IMR-90 (cell line): ENCODE measurements at regions not wholly inside any gene's neighbourhood (a gene's known extent, or its start where the extent isn't known, plus 50 kb on each side); places are given as distances from the start of the nearest gene placed in this dataset.

Experiments used
- ATAC-seq: fragments of 200-7000 bp; cut with Tn5 transposase; 2 replicates; pipeline ENCODE4 v1.9.1; 2020; ENCODE audit warnings: low read depth, mild to moderate bottlenecking, moderate library complexity
- BruUV-seq: library from RNA; stranded (reverse); fragments of 400-500 nt; replicated peaks from 2 replicates; lab custom pipeline; 2021; lab: Mats Ljungman, UMichigan
- CTCF ChIA-PET: fragments of 300-600 bp; formaldehyde crosslinking; extraction: SDS; loops from one replicate; lab custom pipeline; 2021; ENCODE audit warnings: antibody characterized with exemption; lab: Yijun Ruan, JAX
- POLR2A ChIA-PET: fragments of 300-600 bp; sonication (Branson Sonifier 250); formaldehyde crosslinking; loops from one replicate; lab custom pipeline; 2022; ENCODE audit warnings: antibody characterized with exemption; ENCODE audit not compliant: unreplicated experiment; lab: Charles Lee
- DNase-seq: peaks from one replicate; pipeline ENCODE4 v3.0.0; 2013
- H2AFZ ChIP-seq: replicated peaks from 2 replicates; pipeline ENCODE3; 2013; ENCODE audit warnings: low read length, mild to moderate bottlenecking; ENCODE audit not compliant: poor library complexity
- H2AK5ac ChIP-seq: 2 replicates; pipeline ENCODE4 v1.6.1; 2013; ENCODE audit warnings: low read depth, low read length, inconsistent platforms
- H2AK9ac ChIP-seq: replicated peaks from 2 replicates; pipeline ENCODE3; 2013; ENCODE audit warnings: mild to moderate bottlenecking, low read depth, low read length, moderate library complexity; ENCODE audit not compliant: poor library complexity
- H2BK120ac ChIP-seq: 2 replicates; pipeline ENCODE4 v1.6.1; 2013; ENCODE audit warnings: low read depth, low read length, inconsistent platforms
- H2BK15ac ChIP-seq: 3 replicates; pipeline ENCODE4 v1.6.1; 2013; ENCODE audit warnings: low read depth, low read length, inconsistent platforms
- H2BK20ac ChIP-seq: 2 replicates; pipeline ENCODE4 v1.6.1; 2013; ENCODE audit warnings: low read depth, mild to moderate bottlenecking, inconsistent platforms, low read length, moderate library complexity
- H2BK5ac ChIP-seq: 2 replicates; pipeline ENCODE4 v1.6.1; 2013; ENCODE audit warnings: mild to moderate bottlenecking, low read depth, low read length, inconsistent platforms; ENCODE audit not compliant: poor library complexity, severe bottlenecking
- H3K14ac ChIP-seq: replicated peaks from 2 replicates; pipeline ENCODE4 v1.6.1; 2013; ENCODE audit warnings: low read depth, low read length, inconsistent platforms
- H3K18ac ChIP-seq: 2 replicates; pipeline ENCODE4 v1.6.1; 2013; ENCODE audit warnings: low read depth, low read length, control low read depth
- H3K23ac ChIP-seq: 2 replicates; pipeline ENCODE4 v1.6.1; 2013; ENCODE audit warnings: low read depth, low read length, inconsistent platforms
- H3K27ac ChIP-seq: 2 replicates; pipeline ENCODE4 v1.5.1; 2013; ENCODE audit warnings: mild to moderate bottlenecking, control low read depth, low read length; ENCODE audit not compliant: insufficient read depth
- H3K27me3 ChIP-seq: 2 replicates; pipeline ENCODE4 v1.6.1; 2013; ENCODE audit warnings: low read length; ENCODE audit not compliant: control insufficient read depth, insufficient read depth
- H3K36me3 ChIP-seq: 2 replicates; pipeline ENCODE4 v1.6.1; 2013; ENCODE audit warnings: low read length, mixed read lengths; ENCODE audit not compliant: control insufficient read depth, insufficient read depth
- H3K4ac ChIP-seq: 2 replicates; pipeline ENCODE4 v1.6.1; 2013; ENCODE audit warnings: low read depth, low read length, inconsistent platforms
- H3K4me1 ChIP-seq: 2 replicates; pipeline ENCODE4 v1.6.1; 2013; ENCODE audit warnings: low read length, mixed read lengths; ENCODE audit not compliant: control insufficient read depth, insufficient read depth
- H3K4me2 ChIP-seq: 2 replicates; pipeline ENCODE4 v1.6.1; 2013; ENCODE audit warnings: low read depth, mild to moderate bottlenecking, control low read depth, low read length, moderate library complexity
- H3K4me3 ChIP-seq: 2 replicates; pipeline ENCODE4 v1.5.1; 2013; ENCODE audit warnings: low read depth, mild to moderate bottlenecking, control low read depth, low read length, moderate library complexity; ENCODE audit not compliant: insufficient read depth
- H3K56ac ChIP-seq: 2 replicates; pipeline ENCODE4 v1.6.1; 2013; ENCODE audit warnings: low read length, inconsistent platforms; ENCODE audit not compliant: insufficient read depth; ENCODE audit errors: extremely low read depth
- H3K79me1 ChIP-seq, 2 experiments: 2 replicates each; pipeline ENCODE4 v1.6.1; 2013; ENCODE audit warnings: low read length in 2 of 2, inconsistent platforms in 1 of 2, low read depth in 1 of 2
- H3K9ac ChIP-seq: 2 replicates; pipeline ENCODE4 v1.6.1; 2013; ENCODE audit warnings: low read depth, low read length, control low read depth
- H3K9me1 ChIP-seq: 2 replicates; pipeline ENCODE4 v1.6.1; 2013; ENCODE audit warnings: low read length, inconsistent platforms; ENCODE audit not compliant: insufficient read depth
- H3K9me3 ChIP-seq: 2 replicates; pipeline ENCODE4 v1.6.1; 2013; ENCODE audit warnings: low read length; ENCODE audit not compliant: control insufficient read depth, insufficient read depth
- H4K20me1 ChIP-seq: 2 replicates; pipeline ENCODE4 v1.6.1; 2013; ENCODE audit warnings: low read length, inconsistent platforms; ENCODE audit not compliant: insufficient read depth
- H4K5ac ChIP-seq: 2 replicates; pipeline ENCODE4 v1.6.1; 2013; ENCODE audit warnings: mild to moderate bottlenecking, low read depth, low read length, control low read depth
- H4K8ac ChIP-seq, 2 experiments: 2 replicates each; pipeline ENCODE4 v1.6.1; 2013; ENCODE audit warnings: low read depth in 2 of 2, low read length in 2 of 2, control low read depth in 1 of 2, inconsistent platforms in 1 of 2
- H4K91ac ChIP-seq: 2 replicates; pipeline ENCODE4 v1.6.1; 2013; ENCODE audit warnings: low read depth, low read length, inconsistent platforms; ENCODE audit not compliant: insufficient read depth
- BHLHE40 ChIP-seq: fragments of 150-350 bp; IDR thresholded peaks from 2 replicates; pipeline ENCODE4 v1.6.1; 2016; ENCODE audit warnings: mild to moderate bottlenecking, low read depth, low read length
- CEBPB ChIP-seq: IDR thresholded peaks from 2 replicates; pipeline ENCODE4 v1.6.1; 2012; ENCODE audit warnings: low read depth, low read length, improper control_type of control experiment
- CTCF ChIP-seq: conservative IDR thresholded peaks from 2 replicates; pipeline ENCODE4 v1.5.1; 2012; ENCODE audit warnings: mild to moderate bottlenecking, low read depth, low read length, improper control_type of control experiment
- MXI1 ChIP-seq: IDR thresholded peaks from 2 replicates; pipeline ENCODE4 v1.6.1; 2012; ENCODE audit warnings: low read depth, mild to moderate bottlenecking, low read length, moderate library complexity, borderline replicate concordance
- RCOR1 ChIP-seq: IDR thresholded peaks from 2 replicates; pipeline ENCODE4 v1.6.1; 2012; ENCODE audit warnings: mild to moderate bottlenecking, low read length, improper control_type of control experiment; ENCODE audit not compliant: insufficient replicate concordance
- RFX5 ChIP-seq: IDR thresholded peaks from 2 replicates; pipeline ENCODE4 v1.8.0; 2012; ENCODE audit warnings: low read depth, mild to moderate bottlenecking, low read length, moderate library complexity
- SMC3 ChIP-seq: fragments of 150-350 bp; IDR thresholded peaks from 2 replicates; pipeline ENCODE4 v1.6.1; 2016; ENCODE audit warnings: low read depth, mild to moderate bottlenecking, antibody characterized with exemption, low read length, moderate library complexity
- WGBS, 2 experiments: methylation state at CpG; one replicate each; pipeline versions ENCODE4 v1.1.5 to v1.1.7; 2013; ENCODE audit warnings: missing lambda C conversion rate in 2 of 2; ENCODE audit not compliant: insufficient read length in 1 of 2; ENCODE audit errors: extremely low coverage in 2 of 2; 5-methylcytosine and 5-hydroxymethylcytosine counted together
- dilution Hi-C: fragments of 300-500 bp; cut with HindIII; formaldehyde crosslinking; loops from one replicate; pipeline ENCODE4 v1.14.3; 2018; ENCODE audit warnings: low sequenced_read_pairs; ENCODE audit not compliant: unreplicated experiment
- in situ Hi-C: fragments of 300-500 bp; cut with MboI; formaldehyde crosslinking; loops from 3 replicates; pipeline ENCODE4 v1.14.3; 2019; ENCODE audit warnings: low sequenced_read_pairs, inconsistent platforms, mixed read lengths
- intact Hi-C: fragments of 100-400 bp; cut with micrococcal nuclease; formaldehyde crosslinking; loops from 2 replicates; pipeline ENCODE4 v1.10.0; 2022
- TF ChIP-seq, protein P1 (sequence below): fragments of 150-350 bp; IDR thresholded peaks from 2 replicates; pipeline ENCODE4 v1.6.1; 2017; ENCODE audit warnings: mild to moderate bottlenecking, antibody characterized with exemption, low read length, low read depth

DNA sequence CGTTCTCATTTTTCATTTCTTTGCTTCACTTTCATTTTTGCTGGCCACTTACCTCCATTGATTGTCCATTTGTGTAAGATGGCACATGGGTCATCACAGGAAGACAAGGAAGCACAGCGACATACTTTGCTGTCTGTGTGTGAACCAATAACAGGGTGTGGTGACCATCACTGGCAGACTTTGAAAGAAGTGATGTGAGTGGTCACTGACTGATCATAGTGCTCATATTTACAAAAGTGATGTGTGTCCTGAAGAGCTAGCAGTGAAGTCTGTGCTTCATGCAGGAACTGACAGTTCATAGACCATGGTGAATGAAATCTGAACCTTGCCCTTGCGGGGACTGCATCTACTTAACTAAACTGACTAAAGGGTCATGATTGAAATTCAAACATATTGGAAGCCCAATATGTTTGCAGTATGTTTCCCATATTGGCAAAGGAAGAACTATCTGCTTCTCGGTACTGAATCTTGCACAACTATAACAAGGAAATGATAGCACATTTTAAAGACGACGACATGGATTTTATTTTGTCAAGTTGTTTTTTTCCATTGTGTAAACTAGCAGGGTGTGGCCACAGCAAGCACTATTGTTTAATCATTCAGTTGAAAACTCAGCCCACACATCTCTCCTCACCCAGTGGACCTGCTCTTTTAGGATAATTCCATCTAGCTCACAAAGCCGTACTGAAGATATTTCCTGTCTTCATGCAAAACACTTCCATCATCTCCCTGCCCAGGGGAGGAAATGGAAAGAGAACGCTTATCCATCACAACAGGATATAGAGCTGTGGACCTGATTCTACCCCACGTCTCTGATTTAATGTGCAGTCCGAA, 232.0 kb upstream of the ANKRD55 start:
- Histone ChIP-seq H3K36me3 (no peaks in the 10 kb centered on the region), H4K5ac (peak overlapping the region; percentile 62), H4K91ac (peak overlapping the region; percentile 77), H3K9me1 (peaks cover 19% of the 10 kb centered on the region), H3K14ac (peak overlapping the region; percentile 87), H3K18ac (peak overlapping the region; percentile 62), H3K9me3 (no peaks in the 10 kb centered on the region), H3K27ac (peak overlapping the region; percentile 31; the same call in 1 of the 2 replicates), H3K79me1 (no peaks in the 10 kb centered on the region), H2BK20ac (peak overlapping the region; percentile 85), H4K20me1 (no peaks in the 10 kb centered on the region), H2BK5ac (peak overlapping the region; percentile 41), H2AK5ac (peak overlapping the region; percentile 82), H2AFZ (peak overlapping the region; percentile 75), H3K27me3 (no peaks in the 10 kb centered on the region), H2BK120ac (peak overlapping the region; percentile 89), H3K56ac (peak overlapping the region; percentile 40; the same call in 1 of the 2 replicates), H3K4me2 (peak overlapping the region; percentile 28; the same call in 1 of the 2 replicates), H2AK9ac (no peak overlapping the region), H3K4me1 (peaks cover 18% of the 10 kb centered on the region), H3K4me3 (no peak overlapping the region), H3K4ac (peak overlapping the region; percentile 82), H2BK15ac (peak overlapping the region; percentile 95; the same call in 2 of the 3 replicates), H3K23ac (peak overlapping the region; percentile 65), H3K9ac (no peak overlapping the region), H4K8ac (peak overlapping the region; percentile 2 to 83; a peak in 3 of 4 replicates)
- no peak for ATAC-seq
- CTCF ChIA-PET, result interaction anchor here (0.7 kb wide), 1 partner anchor 29 kb away, joined by 7 read pairs; no protein-coding TSS in a partner anchor
- in situ Hi-C loops, result no loop called here
- dilution Hi-C loops, result no loop called here
- no CpG with 5 or more reads among the region's 10 CpGs for WGBS, 2 experiments
- POLR2A ChIA-PET, result no interaction called here
- no TSS peak for BruUV-seq
- TF ChIP-seq MXI1, result no peak
- TF ChIP-seq BHLHE40, result no peak
- no peak for TF ChIP-seq SMC3
- TF ChIP-seq CTCF, result no peak
- TF ChIP-seq RCOR1, result no peak
- TF ChIP-seq CEBPB, result 0 out of 2 replicates have a peak, but pooled peaks have one; percentile 12
- no peak for TF ChIP-seq RFX5
- TF ChIP-seq, protein P1, sequence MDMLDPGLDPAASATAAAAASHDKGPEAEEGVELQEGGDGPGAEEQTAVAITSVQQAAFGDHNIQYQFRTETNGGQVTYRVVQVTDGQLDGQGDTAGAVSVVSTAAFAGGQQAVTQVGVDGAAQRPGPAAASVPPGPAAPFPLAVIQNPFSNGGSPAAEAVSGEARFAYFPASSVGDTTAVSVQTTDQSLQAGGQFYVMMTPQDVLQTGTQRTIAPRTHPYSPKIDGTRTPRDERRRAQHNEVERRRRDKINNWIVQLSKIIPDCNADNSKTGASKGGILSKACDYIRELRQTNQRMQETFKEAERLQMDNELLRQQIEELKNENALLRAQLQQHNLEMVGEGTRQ, result no peak
- DNase-seq, result no peak
- intact Hi-C loops, result no loop called here
